HG03045 (cell line): ENCODE measurements at regions not wholly inside any gene's neighbourhood (a gene's known extent, or its start where the extent isn't known, plus 50 kb on each side); places are given as distances from the start of the nearest gene placed in this dataset.

Experiments
- ATAC-seq: cut with Tn5 transposase; IDR thresholded peaks from one replicate; pipeline ENCODE4 v1.9.1; 2021; ENCODE audit warnings: mild to moderate bottlenecking, moderate library complexity; ENCODE audit not compliant: unreplicated experiment

DNA sequence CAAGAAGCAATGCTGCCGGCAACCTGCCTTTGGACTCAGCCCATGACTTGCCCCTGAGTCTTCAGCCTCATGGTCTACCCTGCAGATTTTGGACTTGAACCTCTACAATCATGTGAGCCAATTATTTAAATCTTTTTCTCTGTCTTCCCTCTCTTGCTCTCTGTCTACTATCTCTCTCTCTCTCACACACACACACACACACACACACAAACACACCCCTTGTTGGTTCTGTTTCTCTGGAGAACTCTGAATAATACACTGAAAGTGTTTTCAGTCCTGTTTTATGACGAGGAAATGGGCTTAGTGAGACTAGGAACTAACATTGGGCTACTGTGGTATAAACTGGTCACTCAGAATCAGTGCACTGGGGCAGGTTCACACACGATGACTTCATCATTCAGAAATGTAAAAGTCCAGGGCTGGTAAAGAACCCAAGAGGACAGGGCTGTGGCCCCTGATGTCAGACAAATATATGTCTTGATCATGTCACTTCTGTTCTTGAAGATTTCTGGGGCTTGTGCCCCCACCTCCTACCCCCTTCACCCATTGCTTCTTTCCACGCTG is 266.1 kb upstream of the SIX2 start:
- ATAC-seq, result no peak

DNA sequence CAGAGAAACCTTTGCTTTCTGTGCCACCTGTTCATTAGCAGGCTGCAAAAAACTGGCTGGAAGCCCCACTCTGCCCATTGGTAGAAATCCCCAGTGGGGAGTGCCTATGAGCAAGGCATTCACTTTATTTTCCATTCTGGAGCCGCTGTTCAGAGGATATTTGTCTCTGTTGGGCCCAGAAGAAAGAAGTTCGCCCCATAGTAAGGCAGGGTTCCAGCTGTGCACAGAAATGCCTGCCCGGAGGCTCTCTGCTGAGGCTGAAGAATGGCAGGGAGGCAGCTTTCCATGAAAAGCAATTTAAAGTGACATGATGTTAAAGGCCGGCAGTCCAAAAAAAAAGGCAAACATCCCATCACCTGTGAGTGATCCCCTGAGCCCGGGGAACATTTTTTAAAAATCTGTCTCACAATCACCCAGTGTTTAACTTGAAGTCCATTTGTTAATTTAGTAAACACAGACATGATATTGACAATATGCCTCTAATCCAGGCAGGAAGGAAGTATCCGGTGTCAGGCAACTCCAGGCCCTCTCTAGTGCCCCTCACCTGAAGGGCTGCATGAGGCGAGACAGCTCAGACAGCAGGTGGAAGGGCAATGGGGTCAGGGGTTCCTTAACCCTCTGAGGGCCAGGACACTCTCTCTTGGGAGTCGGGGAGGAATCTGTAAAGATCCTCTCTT is 265.1 kb upstream of the SIX2 start:
- no peak for ATAC-seq

DNA sequence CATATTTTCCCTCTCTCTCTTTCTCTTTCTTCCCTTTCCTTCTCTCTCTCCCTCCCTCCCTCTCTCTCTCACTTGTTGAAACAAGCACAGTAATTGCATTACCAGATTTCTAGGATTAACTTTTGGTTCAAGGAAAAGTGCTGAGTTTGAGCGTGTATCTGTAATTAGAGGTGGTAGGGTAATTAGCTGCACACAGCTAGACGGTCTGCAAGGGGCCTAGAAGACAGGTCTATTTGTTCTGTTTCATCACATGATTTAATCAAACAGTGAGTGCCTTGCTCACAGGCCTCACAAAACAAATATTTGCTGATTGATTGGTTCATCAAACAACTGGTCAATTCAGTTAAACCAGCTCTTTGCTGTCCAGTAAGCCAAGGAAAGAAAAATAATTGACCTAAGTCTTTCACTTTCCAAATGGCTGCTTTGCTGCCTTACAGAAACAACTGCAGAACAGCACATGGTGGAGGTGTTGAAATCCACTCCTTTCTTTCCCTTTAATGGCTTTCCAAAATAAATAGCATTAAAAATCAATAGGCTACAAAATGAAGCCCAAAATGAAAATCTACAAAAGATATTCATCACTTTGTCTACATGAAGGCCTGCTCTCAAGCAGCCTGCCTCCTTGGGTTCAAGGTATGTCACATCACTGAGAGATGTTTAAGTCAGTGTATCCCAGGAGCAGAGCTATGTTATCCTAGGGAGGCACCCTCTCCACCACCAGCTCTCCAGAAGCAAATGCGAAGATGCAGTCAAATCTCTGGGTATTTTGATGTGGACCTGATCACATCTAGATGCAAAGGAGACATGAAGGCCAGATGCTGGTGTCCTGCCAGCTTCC is 264.4 kb upstream of the SIX2 start:
- ATAC-seq, result no peak

DNA sequence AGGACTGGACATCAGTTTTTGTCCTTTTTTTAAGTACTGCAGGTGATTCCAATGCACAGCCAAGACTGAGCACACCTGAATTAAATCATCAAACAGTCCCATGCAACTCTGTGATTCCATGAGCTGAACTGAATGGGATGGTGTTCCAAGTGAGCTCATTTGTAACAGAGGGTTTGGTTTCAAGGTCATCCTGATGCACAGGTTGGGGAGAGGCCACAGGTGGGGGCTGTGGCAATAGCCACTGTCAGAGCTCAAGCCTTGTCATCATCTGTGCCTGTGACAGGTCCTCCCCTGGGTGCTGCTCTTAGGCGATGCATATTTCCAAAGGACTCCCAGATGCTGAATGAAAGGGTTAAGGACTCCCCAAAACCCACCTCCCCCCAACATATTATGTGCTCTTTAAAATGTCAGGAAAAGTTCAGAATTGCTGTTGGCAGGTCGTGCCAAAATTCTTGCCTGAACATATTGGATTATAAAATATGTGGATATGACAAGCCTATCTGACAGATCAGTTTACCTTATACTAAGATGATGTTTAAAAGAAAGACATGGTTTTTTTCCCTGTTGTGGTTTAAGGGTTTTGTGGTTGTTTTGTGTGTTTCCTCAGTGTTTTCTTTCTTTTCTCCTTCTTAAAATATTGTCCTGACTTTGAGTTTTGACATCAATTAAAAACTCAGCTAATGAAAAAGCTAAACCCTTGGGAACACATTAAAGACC is 263.5 kb upstream of the SIX2 start:
- no peak for ATAC-seq

DNA sequence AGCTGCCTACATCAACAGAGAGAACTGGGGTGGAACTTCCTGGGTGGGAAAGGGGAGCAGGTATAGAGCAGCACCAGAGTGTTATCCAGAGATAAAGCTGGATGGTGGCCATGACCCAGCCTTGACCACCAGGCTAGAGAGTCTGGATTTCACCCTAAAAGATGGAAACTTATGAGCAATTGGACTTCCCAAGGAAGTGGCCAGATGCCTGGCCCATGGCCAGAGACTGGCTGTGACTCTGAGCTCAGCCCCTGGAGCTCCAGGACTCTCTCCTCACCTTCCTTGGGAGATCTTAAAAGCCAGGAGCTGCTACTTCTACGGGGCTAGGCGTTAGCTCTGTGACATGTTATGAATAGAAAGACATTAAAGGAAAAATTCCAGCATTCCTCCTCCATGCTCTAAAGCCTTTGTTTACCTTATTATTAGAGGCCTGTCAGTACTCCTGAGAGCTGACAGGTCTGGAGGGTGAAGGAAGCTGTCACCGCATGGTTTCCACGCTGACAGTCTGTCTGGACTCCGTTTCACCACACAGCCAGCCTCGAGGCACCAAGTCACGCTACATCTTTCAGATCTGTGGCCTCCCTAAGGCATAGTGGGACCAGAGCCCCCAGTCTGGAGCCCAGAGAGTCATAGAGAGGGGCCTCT is 260.0 kb upstream of the SIX2 start:
- no peak for ATAC-seq

DNA sequence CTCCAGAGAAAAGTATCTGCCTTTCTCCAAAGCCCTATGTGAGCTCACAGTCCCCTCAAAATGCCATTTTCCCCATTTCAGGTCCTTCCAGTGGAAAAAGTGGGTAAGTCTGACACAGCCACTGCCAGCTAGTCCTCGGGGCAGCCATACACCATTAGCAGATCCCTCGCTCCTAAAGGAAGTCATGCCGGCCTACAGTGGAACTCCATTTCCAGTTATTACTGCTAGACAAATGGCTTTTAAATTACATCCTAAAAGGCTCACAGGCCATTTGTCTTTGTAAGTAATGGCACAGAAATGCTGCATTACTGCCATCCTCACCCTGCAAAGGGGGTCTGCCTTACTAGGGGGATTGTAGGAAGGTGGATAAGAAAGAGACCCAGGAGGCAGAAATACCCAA is 259.4 kb upstream of the SIX2 start:
- ATAC-seq, result no peak

DNA sequence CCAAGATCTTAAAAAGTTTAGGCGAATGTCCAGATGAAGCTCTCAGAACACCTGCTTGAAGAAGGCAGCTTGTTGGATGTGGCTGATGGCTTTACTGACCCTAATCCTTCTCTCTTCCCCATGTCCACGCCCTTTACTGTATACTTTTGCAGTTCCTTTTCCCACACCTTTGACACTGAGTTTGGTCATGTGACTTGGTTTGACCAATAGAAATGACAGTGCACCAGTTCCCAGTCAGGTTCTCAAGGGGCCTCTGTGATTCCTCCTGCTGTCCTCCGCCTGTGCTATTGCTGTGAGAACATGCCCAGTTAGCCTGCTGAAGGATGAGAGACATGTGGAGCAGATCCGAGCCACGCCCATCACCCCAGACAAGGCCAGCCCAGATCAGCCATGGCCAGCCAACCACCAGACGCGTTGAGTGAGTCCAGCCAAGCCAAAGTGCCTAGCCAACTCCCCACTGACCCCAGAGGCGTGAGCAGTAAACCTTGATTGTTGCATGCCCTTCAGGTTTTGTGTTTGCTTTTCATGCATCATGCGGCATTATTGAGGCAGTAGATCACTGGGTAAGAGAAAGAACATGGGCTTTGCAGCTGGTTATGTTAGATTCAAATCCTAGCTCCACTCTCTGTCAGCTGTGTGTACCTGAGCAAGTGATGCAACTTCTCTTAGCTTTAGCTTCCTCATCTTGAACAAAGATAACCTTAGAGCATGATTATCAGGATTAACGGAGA is 258.0 kb upstream of the SIX2 start:
- no peak for ATAC-seq

DNA sequence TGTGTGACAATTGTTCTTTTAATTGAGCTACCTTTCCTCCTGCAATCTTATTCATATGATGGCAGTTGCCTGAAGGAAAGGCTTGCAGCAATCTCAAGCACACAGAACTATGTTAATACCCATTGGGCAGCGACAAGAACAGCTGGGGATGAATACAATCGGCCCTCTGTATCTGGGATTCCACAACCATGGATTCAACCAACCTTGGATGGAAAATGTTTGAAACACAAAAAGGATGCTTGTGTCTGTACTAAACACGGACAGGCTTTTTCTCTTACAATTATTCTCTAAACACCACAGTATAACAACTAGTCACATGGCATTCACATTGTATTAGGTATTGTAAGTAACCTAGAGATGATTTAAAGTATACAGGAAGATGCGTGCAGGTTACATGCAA is 256.1 kb upstream of the SIX2 start:
- no peak for ATAC-seq

DNA sequence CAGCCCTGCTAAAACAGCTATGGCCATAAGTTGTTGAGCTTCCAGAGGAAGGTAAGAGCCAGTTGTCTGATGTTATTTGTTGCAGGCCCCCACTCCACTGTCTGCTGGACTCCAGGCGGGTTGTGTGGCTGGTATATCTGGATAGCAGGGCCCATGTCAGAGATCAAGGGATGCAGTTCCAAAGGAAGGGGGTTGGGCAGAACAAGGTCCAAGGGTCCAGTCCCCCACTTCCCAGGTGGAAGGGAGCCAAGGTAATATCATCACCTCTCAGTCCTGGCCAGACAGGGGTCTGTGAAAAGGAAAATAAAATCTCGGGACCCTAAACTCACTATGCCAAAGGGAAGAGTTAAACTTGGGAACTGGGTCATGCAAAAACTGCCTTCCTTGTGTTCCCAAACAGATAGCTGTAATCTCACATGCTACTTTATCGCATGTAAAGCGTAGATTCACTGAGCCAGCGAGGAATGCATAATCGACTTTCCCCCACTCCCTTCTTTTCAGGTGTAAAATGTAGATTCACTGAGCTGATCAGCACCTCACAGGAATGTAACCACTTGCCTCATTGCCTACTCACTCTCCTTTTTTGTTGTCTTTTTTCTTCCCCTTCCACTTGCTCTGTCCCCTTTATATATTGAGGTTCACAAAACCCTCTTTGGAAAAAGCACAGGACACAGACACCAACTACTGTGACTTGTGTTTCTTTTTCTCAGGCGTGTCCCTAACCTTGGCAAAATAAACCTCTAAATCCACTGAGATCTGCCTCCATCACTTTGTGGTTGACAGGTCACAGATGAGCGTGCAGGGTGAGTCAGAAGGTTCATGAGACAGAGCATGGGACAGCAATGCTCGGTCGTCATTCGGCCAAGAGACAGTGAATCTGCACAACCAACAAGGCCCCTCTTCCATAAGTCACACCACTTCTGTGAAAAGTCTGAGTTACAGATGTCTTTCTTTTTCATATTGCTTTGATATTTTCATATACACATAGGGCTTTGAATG is 255.3 kb upstream of the SIX2 start:
- ATAC-seq, result no peak

DNA sequence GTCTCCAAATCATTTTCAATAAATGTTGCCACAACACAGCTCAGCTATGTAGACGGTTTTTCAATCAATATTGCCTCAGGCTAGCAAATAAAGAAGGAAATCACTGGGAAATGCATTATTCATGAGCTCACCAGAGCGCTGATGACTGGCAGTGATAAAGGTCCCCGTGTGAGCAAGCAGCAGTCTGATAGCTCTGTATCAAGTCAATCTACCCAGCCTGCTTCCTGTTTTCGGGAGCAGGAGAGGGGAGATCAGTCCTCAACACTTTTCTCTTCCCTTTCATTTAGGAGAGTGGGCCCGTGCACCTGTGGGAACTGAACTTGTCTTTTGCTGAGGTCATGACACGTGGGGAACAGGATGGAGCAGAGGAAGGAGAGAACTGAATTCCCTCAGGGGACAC is 253.9 kb upstream of the SIX2 start:
- ATAC-seq, result no peak

DNA sequence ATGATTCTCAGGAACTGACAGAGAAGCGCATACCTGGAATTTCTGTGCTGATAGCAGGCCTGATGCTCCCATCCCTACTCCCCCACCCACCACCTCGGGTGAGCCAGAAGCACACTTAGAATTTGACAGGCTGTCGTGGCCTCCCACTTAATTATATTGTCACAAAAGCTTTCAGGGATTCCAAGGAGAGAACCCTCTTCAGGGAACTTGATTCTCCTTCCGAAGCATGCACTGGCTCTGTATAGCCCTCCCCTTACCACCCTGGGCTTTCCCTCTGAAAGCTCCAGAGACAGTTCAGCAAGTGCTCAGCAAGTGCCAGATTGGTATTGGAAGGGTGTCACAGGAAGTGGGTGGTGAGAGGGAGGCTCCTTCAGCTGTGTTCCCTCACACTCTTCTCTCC is 252.5 kb upstream of the SIX2 start:
- no peak for ATAC-seq

DNA sequence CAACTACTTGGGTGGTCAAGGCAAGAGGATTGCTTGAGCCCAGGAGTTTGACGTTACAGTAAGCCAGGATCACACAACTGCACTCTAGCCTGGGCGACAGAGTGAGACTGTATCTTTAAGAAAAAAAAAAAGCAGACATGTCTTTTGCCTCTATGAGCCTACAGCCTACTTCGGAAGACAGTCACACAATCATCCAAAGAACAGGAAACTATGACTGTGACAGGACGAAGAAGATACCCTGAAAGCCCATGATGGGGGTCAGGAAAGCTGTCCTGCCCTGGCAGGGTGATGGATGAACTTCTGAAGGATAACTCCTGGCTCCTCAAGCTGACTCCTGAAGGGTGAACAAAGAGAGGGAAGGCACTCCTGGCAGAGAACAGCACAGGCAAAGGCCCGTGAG is 251.7 kb upstream of the SIX2 start:
- ATAC-seq, result no peak

DNA sequence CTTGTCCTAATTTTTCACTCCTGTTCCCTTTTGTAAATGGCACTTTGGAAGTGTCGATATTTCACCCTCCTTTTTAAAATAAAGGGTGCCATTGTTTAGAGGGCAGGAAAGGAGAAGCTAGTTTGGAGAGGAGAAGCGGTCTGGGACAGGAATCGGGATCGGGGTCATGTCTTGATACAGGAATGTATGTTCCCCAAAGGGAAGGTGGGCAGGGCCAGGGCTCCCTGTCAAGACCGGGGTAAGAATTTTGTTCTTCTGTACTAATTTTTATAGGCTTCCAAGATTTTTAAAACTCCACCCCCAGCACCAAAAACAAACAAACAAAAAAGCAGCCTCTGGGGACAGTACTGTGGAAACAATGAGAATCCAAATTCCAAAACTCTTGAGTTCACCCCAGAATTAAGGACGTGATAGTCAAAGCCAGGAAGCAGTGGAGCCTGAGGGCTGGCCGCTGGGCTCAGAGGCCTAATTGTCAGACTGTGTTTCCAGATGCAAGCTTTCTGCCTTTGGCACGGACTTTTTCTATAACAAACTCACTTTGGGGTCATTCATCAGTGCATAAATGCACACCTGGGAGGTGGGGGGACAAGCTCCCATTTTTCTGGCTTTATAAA is 250.4 kb upstream of the SIX2 start:
- no peak for ATAC-seq

DNA sequence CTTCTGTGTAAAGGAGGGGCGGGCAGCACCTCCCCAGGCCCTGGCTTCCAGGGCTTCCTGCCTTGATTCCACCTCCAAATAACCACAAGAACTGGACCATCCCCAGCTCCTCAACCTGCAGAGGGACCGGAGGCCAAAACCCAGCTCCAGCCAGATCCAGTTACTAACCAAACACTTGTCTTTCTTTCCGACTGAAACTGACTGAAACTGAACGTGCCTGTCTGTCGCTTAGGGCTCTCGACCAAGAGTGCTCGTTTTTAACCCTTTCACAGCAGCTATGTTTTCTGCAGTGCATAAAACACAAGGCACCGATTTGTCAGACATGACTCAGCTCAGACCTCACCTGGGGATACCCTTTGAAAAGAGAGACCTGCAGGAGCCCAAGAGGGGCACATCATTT is 249.9 kb upstream of the SIX2 start:
- ATAC-seq, result no peak

DNA sequence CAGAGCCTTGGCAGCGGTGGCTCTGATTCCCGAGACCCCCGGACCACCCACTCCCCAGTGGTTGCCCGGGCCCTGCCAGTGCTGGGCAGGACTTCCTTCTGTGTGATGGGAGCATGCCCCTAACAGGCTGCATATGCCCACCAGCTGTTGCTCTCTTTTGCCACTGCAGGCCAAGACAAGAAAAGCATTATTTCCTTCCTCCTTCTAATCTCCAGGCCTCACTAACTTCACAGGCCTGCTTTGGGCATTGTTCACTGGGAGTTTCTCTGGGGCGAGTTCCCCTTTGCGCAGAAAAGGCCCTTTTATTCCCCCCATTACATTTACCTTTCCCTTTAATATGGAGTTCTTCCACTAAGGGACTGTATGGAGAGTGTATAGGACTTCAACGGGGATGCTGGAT is 249.1 kb upstream of the SIX2 start:
- ATAC-seq, result no peak

DNA sequence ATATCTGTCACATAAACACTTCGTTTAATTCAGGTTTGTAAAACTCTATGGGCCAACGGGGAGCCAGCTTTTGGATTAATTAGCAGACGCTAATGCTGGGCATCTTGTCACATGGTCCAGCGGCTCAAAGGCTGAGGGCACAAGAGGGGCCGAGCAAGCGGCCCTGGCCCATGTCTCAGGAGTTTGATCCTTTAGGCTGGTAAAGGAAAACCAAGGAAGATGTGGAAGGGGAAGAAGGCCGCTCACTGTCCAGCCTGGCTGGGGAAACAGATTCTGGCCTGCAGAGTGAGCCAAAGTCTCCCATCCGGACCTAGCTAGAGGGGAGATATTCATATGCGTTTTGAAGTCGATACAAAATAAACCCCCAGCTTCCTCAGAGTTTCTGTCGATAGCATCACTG is 248.6 kb upstream of the SIX2 start:
- ATAC-seq, result no peak

DNA sequence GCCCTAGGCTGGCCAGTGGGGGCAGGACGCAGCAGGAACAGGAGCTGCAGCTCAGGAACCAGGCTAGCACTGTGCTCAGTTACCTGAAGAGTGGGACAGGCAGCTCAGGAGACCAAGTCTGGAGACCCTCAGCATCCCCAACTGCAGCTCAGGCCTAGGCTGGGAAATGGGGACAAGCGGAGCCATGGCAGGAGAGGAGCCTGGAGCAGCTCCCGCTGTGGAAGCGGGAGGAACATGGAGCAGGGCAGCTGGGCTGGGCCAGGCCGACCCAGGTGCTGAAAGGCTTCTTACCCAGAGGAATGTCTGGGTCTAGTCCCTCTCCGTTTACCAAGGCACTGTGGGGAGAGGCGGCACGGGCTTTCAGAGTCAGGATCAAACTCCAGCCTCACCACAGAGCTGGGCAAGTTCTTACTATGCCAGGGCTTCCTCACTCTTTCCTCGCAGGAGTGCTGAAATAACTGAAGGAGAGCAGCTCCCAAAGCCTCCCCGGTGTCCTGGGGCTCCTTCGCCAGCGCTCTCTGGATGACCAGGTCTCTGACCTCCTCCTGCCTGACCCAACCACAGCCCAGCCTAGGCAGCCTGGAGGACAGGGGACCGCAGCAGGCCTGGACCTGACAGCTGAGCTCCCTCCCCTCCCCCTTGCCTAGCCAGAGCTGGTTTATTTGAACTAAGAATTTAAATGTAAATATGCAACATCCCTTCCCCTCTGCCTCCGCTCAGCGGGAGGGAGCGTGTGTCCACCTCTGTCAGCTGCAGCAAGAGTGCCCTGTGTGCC is 247.8 kb upstream of the SIX2 start:
- no peak for ATAC-seq
